ENCODE measurements at regions not wholly inside any gene's neighbourhood (a gene's known extent, or its start where the extent isn't known, plus 50 kb on each side); places are given as distances from the start of the nearest gene placed in this dataset.
"Not testable (repeated sequence)": the region's sequence is repeated elsewhere in the genome, so short reads cannot be mapped to it uniquely, and the experiment has no call there.

DNA sequence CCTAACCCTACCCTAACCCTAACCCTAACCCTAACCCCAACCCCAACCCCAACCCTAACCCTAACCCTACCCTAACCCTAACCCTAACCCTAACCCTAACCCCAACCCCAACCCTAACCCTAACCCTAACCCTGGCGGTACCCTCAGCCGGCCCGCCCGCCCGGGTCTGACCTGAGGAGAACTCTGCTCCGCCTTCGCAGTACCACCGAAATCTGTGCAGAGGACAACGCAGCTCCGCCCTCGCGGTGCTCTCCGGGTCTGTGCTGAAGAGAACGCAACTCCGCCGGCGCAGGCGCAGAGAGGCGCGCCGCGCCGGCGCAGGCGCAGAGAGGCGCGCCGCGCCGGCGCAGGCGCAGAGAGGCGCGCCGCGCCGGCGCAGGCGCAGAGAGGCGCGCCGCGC lies 56.1 kb upstream of the IQSEC3 start:
- BruUV-seq (replicated peaks); CTCF ChIA-PET; H3K27ac ChIP-seq; POLR2A ChIA-PET (ENCODE audit: unreplicated experiment); intact Hi-C loops (cut with micrococcal nuclease; ENCODE audit: unreplicated experiment); H4K20me1 ChIP-seq (ENCODE audit: insufficient read depth); H3K4me1 ChIP-seq (replicated peaks; ENCODE audit: insufficient read depth); H3K9me3 ChIP-seq (ENCODE audit: insufficient read depth, low read depth); H3K27me3 ChIP-seq (ENCODE audit: insufficient read depth, low read depth); H2AFZ ChIP-seq; H3K4me2 ChIP-seq; H3K79me2 ChIP-seq (ENCODE audit: low read depth); H3K9me2 ChIP-seq (ENCODE audit: insufficient read depth); H3F3A ChIP-seq (ENCODE audit: insufficient read depth, low read depth); DNase-seq; H3K36me3 ChIP-seq (ENCODE audit: low read depth); H3K4me3 ChIP-seq: not testable (repeated sequence)

- H3K36me3 ChIP-seq (ENCODE audit: low read depth); H3K79me2 ChIP-seq (ENCODE audit: low read depth); H3K27me3 ChIP-seq (ENCODE audit: insufficient read depth, low read depth); H3K9me3 ChIP-seq (ENCODE audit: insufficient read depth, low read depth); H2AFZ ChIP-seq; BruUV-seq (replicated peaks); H3F3A ChIP-seq (ENCODE audit: insufficient read depth, low read depth); H4K20me1 ChIP-seq (ENCODE audit: insufficient read depth); H3K4me1 ChIP-seq (replicated peaks; ENCODE audit: insufficient read depth); H3K27ac ChIP-seq; H3K4me3 ChIP-seq; H3K9me2 ChIP-seq (ENCODE audit: insufficient read depth); POLR2A ChIA-PET (ENCODE audit: unreplicated experiment); CTCF ChIA-PET; H3K4me2 ChIP-seq; DNase-seq; intact Hi-C loops (cut with micrococcal nuclease; ENCODE audit: unreplicated experiment): not testable (repeated sequence)
These were observed 55.4 kb upstream of the IQSEC3 start for GRCh38 chr12:10879-11812.

- BruUV-seq (replicated peaks); intact Hi-C loops (cut with micrococcal nuclease; ENCODE audit: unreplicated experiment); H3F3A ChIP-seq (ENCODE audit: insufficient read depth, low read depth); H2AFZ ChIP-seq; H3K27me3 ChIP-seq (ENCODE audit: insufficient read depth, low read depth); DNase-seq; POLR2A ChIA-PET (ENCODE audit: unreplicated experiment); H3K36me3 ChIP-seq (ENCODE audit: low read depth); CTCF ChIA-PET; H3K9me2 ChIP-seq (ENCODE audit: insufficient read depth); H3K4me3 ChIP-seq; H3K27ac ChIP-seq; H3K9me3 ChIP-seq (ENCODE audit: insufficient read depth, low read depth); H3K4me2 ChIP-seq; H4K20me1 ChIP-seq (ENCODE audit: insufficient read depth); H3K4me1 ChIP-seq (replicated peaks; ENCODE audit: insufficient read depth); H3K79me2 ChIP-seq (ENCODE audit: low read depth): not testable (repeated sequence)
These were observed 54.3 kb upstream of the IQSEC3 start for GRCh38 chr12:12306-12705.

GRCh38 chr12:12725-13640 lies 53.6 kb upstream of the IQSEC3 start:
- H3K4me1 ChIP-seq (replicated peaks; ENCODE audit: insufficient read depth); H3K4me2 ChIP-seq; H2AFZ ChIP-seq; DNase-seq; H3K27me3 ChIP-seq (ENCODE audit: insufficient read depth, low read depth); POLR2A ChIA-PET (ENCODE audit: unreplicated experiment); CTCF ChIA-PET; H3K36me3 ChIP-seq (ENCODE audit: low read depth); H3K9me2 ChIP-seq (ENCODE audit: insufficient read depth); BruUV-seq (replicated peaks); H3K27ac ChIP-seq; H3F3A ChIP-seq (ENCODE audit: insufficient read depth, low read depth); intact Hi-C loops (cut with micrococcal nuclease; ENCODE audit: unreplicated experiment); H3K79me2 ChIP-seq (ENCODE audit: low read depth); H3K9me3 ChIP-seq (ENCODE audit: insufficient read depth, low read depth); H3K4me3 ChIP-seq; H4K20me1 ChIP-seq (ENCODE audit: insufficient read depth): not testable (repeated sequence)

- H3K4me1 ChIP-seq (replicated peaks; ENCODE audit: insufficient read depth); H3K9me2 ChIP-seq (ENCODE audit: insufficient read depth); H3K4me2 ChIP-seq; H3F3A ChIP-seq (ENCODE audit: insufficient read depth, low read depth); BruUV-seq (replicated peaks); H3K4me3 ChIP-seq; H3K27me3 ChIP-seq (ENCODE audit: insufficient read depth, low read depth); CTCF ChIA-PET; intact Hi-C loops (cut with micrococcal nuclease; ENCODE audit: unreplicated experiment); H3K27ac ChIP-seq; H3K9me3 ChIP-seq (ENCODE audit: insufficient read depth, low read depth); H3K79me2 ChIP-seq (ENCODE audit: low read depth); POLR2A ChIA-PET (ENCODE audit: unreplicated experiment); H4K20me1 ChIP-seq (ENCODE audit: insufficient read depth); H2AFZ ChIP-seq; H3K36me3 ChIP-seq (ENCODE audit: low read depth): not testable (repeated sequence)
- peak in 1 of 2 experiments; percentile 60 for DNase-seq
These were observed 52.7 kb upstream of the IQSEC3 start for GRCh38 chr12:13841-14240.

DNA sequence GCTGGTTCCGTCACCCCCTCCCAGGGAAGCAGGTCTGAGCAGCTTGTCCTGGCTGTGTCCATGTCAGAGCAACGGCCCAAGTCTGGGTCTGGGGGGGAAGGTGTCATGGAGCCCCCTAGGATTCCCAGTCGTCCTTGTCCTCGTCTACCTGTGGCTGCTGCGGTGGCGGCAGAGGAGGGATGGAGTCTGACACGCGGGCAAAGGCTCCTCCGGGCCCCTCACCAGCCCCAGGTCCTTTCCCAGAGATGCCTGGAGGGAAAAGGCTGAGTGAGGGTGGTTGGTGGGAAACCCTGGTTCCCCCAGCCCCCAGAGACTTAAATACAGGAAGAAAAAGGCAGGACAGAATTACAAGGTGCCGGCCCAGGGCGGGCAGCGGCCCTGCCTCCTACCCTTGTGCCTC lies 51.9 kb upstream of the IQSEC3 start:
- H3K4me3 ChIP-seq; intact Hi-C loops (cut with micrococcal nuclease; ENCODE audit: unreplicated experiment); H3K27me3 ChIP-seq (ENCODE audit: insufficient read depth, low read depth); POLR2A ChIA-PET (ENCODE audit: unreplicated experiment); H3K36me3 ChIP-seq (ENCODE audit: low read depth); H3K4me2 ChIP-seq; H3F3A ChIP-seq (ENCODE audit: insufficient read depth, low read depth); DNase-seq; H2AFZ ChIP-seq; H3K27ac ChIP-seq; BruUV-seq (replicated peaks); H3K4me1 ChIP-seq (replicated peaks; ENCODE audit: insufficient read depth); H3K9me2 ChIP-seq (ENCODE audit: insufficient read depth); H4K20me1 ChIP-seq (ENCODE audit: insufficient read depth); H3K9me3 ChIP-seq (ENCODE audit: insufficient read depth, low read depth); H3K79me2 ChIP-seq (ENCODE audit: low read depth); CTCF ChIA-PET: not testable (repeated sequence)

GRCh38 chr12:15381-15780 lies 51.2 kb upstream of the IQSEC3 start:
- H3K4me2 ChIP-seq; H3K27ac ChIP-seq; DNase-seq; H3K36me3 ChIP-seq (ENCODE audit: low read depth); H3K27me3 ChIP-seq (ENCODE audit: insufficient read depth, low read depth); POLR2A ChIA-PET (ENCODE audit: unreplicated experiment); H3K4me3 ChIP-seq; H3K9me2 ChIP-seq (ENCODE audit: insufficient read depth); CTCF ChIA-PET; H3K4me1 ChIP-seq (replicated peaks; ENCODE audit: insufficient read depth); H2AFZ ChIP-seq; intact Hi-C loops (cut with micrococcal nuclease; ENCODE audit: unreplicated experiment); H3K9me3 ChIP-seq (ENCODE audit: insufficient read depth, low read depth); H3F3A ChIP-seq (ENCODE audit: insufficient read depth, low read depth); H4K20me1 ChIP-seq (ENCODE audit: insufficient read depth); H3K79me2 ChIP-seq (ENCODE audit: low read depth): not testable (repeated sequence)
- TSS peak; percentile 28 for BruUV-seq (replicated peaks)
